K562 (cell line): ENCODE measurements at regions not wholly inside any gene's neighbourhood (a gene's known extent, or its start where the extent isn't known, plus 50 kb on each side); places are given as distances from the start of the nearest gene placed in this dataset.

Source experiments
- ADNP ChIP-seq: fragments of 200-800 bp; sonication (Bioruptor generic); IDR thresholded peaks from 2 replicates; pipeline ENCODE4 v1.6.1; 2016; ENCODE audit warnings: missing genetic modification characterization, missing compliant biosample characterization
- BRD4 ChIP-seq: fragments of 200-600 bp; sonication (generic); IDR thresholded peaks from 2 replicates; pipeline ENCODE4 v1.6.1; 2017; ENCODE audit warnings: inconsistent platforms
- CTBP1 ChIP-seq: fragments of 450-650 bp; IDR thresholded peaks from 2 replicates; pipeline ENCODE4 v1.6.1; 2016; ENCODE audit warnings: borderline replicate concordance
- CTCF ChIP-seq, 3 experiments: IDR thresholded peaks in 2 of 3; conservative IDR thresholded peaks in 1 of 3; 2 replicates each; pipeline ENCODE4 v1.5.1; 2011 to 2012; ENCODE audit warnings: low read length in 3 of 3, mild to moderate bottlenecking in 3 of 3, control low read depth in 2 of 3, improper control_type of control experiment in 1 of 3, inconsistent platforms in 1 of 3, low read depth in 1 of 3, mixed read lengths in 1 of 3, moderate library complexity in 1 of 3; ENCODE audit not compliant: insufficient read depth in 2 of 3
- KHSRP ChIP-seq: fragments of 450-650 bp; IDR thresholded peaks from 2 replicates; pipeline ENCODE4 v1.6.1; 2017
- MAFK ChIP-seq: IDR thresholded peaks from 2 replicates; pipeline ENCODE4 v1.6.1; 2011; ENCODE audit warnings: low read length, improper control_type of control experiment
- MYBL2 ChIP-seq, 2 experiments: fragments of 450-650 bp in 1 of 2; sonication (generic) in 1 of 2; formaldehyde crosslinking in 1 of 2; IDR thresholded peaks; 2 replicates each; pipeline versions ENCODE4 v1.6.1 to v1.8.1; 2017 to 2022; ENCODE audit warnings: borderline replicate concordance in 1 of 2, inconsistent platforms in 1 of 2, low read depth in 1 of 2, mild to moderate bottlenecking in 1 of 2, missing genetic modification reagents in 1 of 2, moderate library complexity in 1 of 2
- NKRF ChIP-seq: fragments of 450-650 bp; IDR thresholded peaks from 2 replicates; pipeline ENCODE4 v1.6.1; 2016; ENCODE audit warnings: borderline replicate concordance
- NRF1 ChIP-seq, 2 experiments: fragments of 450-650 bp; IDR thresholded peaks in 1 of 2; conservative IDR thresholded peaks in 1 of 2; 2 replicates each; pipeline ENCODE4 v1.6.1; 2014; ENCODE audit warnings: mild to moderate bottlenecking in 2 of 2
- RBM22 ChIP-seq: fragments of 200-400 bp; formaldehyde crosslinking; IDR thresholded peaks from 2 replicates; pipeline ENCODE4 v1.6.1; 2018; ENCODE audit warnings: low read length, low read depth; ENCODE audit not compliant: poor library complexity, severe bottlenecking
- RHOXF2B ChIP-seq: fragments of 250-450 bp; sonication (Bioruptor Pico); conservative IDR thresholded peaks from 2 replicates; pipeline ENCODE4 v1.5.1; 2021
- SP1 ChIP-seq: sonication (generic); formaldehyde crosslinking; IDR thresholded peaks from 2 replicates; pipeline ENCODE4 v1.8.1; 2022; ENCODE audit warnings: mild to moderate bottlenecking, missing genetic modification reagents
- ZBTB17 ChIP-seq: fragments of 450-650 bp; formaldehyde crosslinking; IDR thresholded peaks from 2 replicates; pipeline ENCODE4 v1.4.0; 2020; ENCODE audit warnings: mild to moderate bottlenecking
- ZNF274 ChIP-seq: IDR thresholded peaks from 2 replicates; pipeline ENCODE4 v1.6.1; 2011; ENCODE audit warnings: low read depth, mild to moderate bottlenecking, low read length, moderate library complexity, borderline replicate concordance

DNA sequence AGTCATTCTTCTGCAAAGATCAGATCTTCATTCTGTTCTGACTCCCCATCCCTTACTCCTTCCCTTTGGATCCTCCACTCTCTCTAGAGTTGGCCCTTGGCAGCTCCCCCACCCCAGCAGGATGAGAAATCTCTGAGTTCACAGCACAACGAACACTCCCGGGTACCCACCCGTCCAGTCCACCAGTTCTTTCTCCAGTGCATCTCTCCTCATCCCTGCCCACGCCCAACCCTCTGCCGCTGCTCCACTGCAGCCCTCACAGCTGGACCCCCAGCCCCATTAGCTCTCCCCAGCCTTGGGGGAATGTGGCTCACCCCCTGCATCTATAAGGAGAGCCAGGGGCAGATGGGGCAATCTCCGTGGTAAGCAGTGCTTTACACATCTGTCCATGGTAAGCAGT, 125.7 kb downstream of the MATN1 start:
- no peak for TF ChIP-seq RHOXF2B (CRISPR knock-in tag)
- TF ChIP-seq CTBP1 = no peak
- TF ChIP-seq ADNP = no peak
- TF ChIP-seq KHSRP = no peak
- no peak for TF ChIP-seq CTCF (IDR thresholded peaks at IDR 0.05 in 2 of 3, conservative IDR thresholded peaks at IDR 0.05 in 1 of 3; ENCODE audit: insufficient read depth in 2 of 3, low read depth in 1 of 3, low read length in 3 of 3)
- TF ChIP-seq NKRF = no peak
- TF ChIP-seq BRD4 = no peak
- TF ChIP-seq SP1 (CRISPR knock-in tag) = no peak
- no peak for TF ChIP-seq MAFK
- no peak for TF ChIP-seq RBM22
- no peak for TF ChIP-seq ZBTB17 (CRISPR knock-in tag)
- no peak for TF ChIP-seq MYBL2 (IDR thresholded peaks at IDR 0.05; ENCODE audit: low read depth)
- TF ChIP-seq MYBL2 (CRISPR knock-in tag; IDR thresholded peaks at IDR 0.05; ENCODE audit: borderline replicate concordance) = no peak
- TF ChIP-seq NRF1 (conservative IDR thresholded peaks at IDR 0.05 in 1 of 2, IDR thresholded peaks at IDR 0.05 in 1 of 2) = no peak
- no peak for TF ChIP-seq ZNF274
